Activated T-helper 1 cell treated with anti-CD3 and anti-CD28 coated beads, Interleukin-12 subunit alpha, Interleukin-12 subunit beta, Interleukin-2, Interleukin-4 antibody, amounts not matched to agents 30 ng/mL and 10 ng/mL and 1 ng/mL, durations not matched to agents 14 hours and 24 hours and 36 hours (primary cell): ENCODE measurements at regions not wholly inside any gene's neighbourhood (a gene's known extent, or its start where the extent isn't known, plus 50 kb on each side); places are given as distances from the start of the nearest gene placed in this dataset.

Experiments
- DNase-seq: peaks from one replicate; pipeline ENCODE4 v3.0.0; 2021; ENCODE audit warnings: low spot score
- H3K27ac Mint-ChIP-seq: one replicate; pipeline ENCODE4 v1.8.0; 2021; ENCODE audit warnings: mild to moderate bottlenecking, mixed read lengths
- H3K27me3 Mint-ChIP-seq: one replicate; pipeline ENCODE4 v1.8.0; 2022; ENCODE audit warnings: mild to moderate bottlenecking, moderate library complexity, mixed read lengths; ENCODE audit not compliant: insufficient read depth
- H3K36me3 Mint-ChIP-seq: one replicate; pipeline ENCODE4 v1.8.0; 2021; ENCODE audit warnings: low read depth, mixed read lengths
- H3K4me1 Mint-ChIP-seq: one replicate; pipeline ENCODE4 v1.8.0; 2021; ENCODE audit warnings: low read depth, mixed read lengths
- H3K4me3 Mint-ChIP-seq: one replicate; pipeline ENCODE4 v1.8.0; 2021; ENCODE audit warnings: mild to moderate bottlenecking, moderate library complexity, mixed read lengths
- H3K9me3 Mint-ChIP-seq: one replicate; pipeline ENCODE4 v1.8.0; 2021; ENCODE audit warnings: mixed read lengths
- intact Hi-C: fragments of 100-400 bp; cut with micrococcal nuclease; formaldehyde crosslinking; loops from one replicate; pipeline ENCODE4 v1.15.1; 2024

DNA sequence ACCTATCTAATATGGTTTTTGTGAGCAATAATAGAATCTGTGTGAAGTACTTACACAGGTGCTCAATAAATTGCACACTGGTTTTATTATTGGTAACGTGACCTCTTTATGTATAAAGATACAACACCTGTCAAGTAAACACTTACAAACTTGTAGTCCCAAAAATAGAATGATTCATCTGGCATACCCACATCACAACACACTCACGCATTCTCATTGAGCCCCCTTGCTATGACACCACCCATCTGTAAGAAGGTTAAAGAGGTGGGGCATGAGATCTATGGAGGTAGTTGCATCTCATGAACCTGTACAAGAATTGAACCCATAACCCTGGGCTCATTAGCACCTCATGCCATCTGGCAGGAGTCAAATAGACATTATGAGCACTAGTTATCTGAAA lies 134.9 kb upstream of the THBS1 start:
- Mint-ChIP-seq H3K4me3 (no peak overlapping the region), H3K27me3 (peaks cover 3% of the 10 kb centered on the region), H3K9me3 (peaks cover 3% of the 10 kb centered on the region), H3K4me1 (no peaks in the 10 kb centered on the region), H3K27ac (no peak overlapping the region), H3K36me3 (no peaks in the 10 kb centered on the region)
- no peak for DNase-seq
- intact Hi-C loops: no loop called here

DNA sequence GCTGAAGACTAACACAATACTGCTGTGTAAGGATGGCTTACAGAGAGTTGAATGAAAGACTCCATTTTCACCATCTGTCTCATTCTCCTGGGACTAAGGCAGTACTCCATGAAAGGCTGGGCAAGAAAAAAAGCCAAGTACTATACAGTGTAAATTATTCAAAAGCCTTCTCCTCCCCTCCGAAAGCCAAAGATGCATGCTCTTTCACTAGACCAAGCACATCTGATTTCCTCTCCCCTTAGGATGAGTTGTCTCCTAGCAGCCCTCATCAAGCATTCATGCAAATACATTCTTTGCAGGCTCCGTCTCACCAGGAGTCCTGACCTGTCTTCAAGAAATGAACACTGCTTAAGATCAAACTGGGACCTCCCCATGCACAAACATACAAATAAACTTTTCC lies 133.5 kb upstream of the THBS1 start:
- Mint-ChIP-seq H3K27ac (no peak overlapping the region), H3K4me1 (no peaks in the 10 kb centered on the region), H3K4me3 (no peak overlapping the region), H3K36me3 (no peaks in the 10 kb centered on the region), H3K27me3 (peaks cover 9% of the 10 kb centered on the region), H3K9me3 (peaks cover 3% of the 10 kb centered on the region)
- DNase-seq: no peak
- intact Hi-C loops: no loop called here

DNA sequence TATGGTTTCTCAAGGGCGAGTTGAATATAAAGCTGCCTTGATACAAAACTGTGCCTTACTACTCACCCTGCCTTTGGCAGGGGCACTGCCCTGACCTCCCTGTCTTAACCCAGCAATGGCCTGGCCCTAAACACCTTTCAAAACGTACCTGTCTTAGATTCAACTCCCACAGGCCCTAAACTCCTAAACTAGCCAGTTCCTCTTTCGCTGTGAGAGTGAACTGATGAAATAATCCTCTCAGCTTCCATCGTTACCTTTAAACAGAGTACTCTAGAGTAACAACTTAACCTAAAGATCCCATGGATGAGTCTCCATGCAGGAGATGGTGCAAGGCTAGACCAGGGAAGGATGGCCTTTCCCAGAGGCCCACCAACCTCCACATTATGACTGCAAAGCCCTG lies 133.0 kb upstream of the THBS1 start:
- Mint-ChIP-seq H3K27me3 (peaks cover 9% of the 10 kb centered on the region), H3K36me3 (no peaks in the 10 kb centered on the region), H3K27ac (no peak overlapping the region), H3K4me1 (no peaks in the 10 kb centered on the region), H3K9me3 (peaks cover 3% of the 10 kb centered on the region), H3K4me3 (no peak overlapping the region)
- DNase-seq: no peak
- intact Hi-C loops: no loop called here

DNA sequence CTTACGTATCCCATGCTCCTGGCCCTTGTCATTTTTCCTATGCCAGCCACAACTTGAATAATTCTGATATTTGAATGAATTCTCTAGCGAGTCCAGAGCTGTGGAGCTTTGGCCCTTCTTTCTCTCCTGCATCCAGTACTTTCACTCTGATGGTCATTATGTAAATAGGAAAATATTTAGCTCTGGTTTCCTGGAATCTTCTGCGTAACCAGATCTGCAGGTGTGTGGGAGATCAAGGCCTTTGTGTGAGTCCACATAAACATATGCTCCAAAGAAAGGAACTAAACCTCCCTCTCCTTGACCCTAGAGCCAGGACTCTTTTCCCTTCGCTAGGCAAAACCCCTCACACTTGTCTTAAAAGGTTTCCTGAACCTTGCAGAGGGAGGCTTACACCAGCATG lies 132.5 kb upstream of the THBS1 start:
- H3K27ac Mint-ChIP-seq: no peak overlapping the region

DNA sequence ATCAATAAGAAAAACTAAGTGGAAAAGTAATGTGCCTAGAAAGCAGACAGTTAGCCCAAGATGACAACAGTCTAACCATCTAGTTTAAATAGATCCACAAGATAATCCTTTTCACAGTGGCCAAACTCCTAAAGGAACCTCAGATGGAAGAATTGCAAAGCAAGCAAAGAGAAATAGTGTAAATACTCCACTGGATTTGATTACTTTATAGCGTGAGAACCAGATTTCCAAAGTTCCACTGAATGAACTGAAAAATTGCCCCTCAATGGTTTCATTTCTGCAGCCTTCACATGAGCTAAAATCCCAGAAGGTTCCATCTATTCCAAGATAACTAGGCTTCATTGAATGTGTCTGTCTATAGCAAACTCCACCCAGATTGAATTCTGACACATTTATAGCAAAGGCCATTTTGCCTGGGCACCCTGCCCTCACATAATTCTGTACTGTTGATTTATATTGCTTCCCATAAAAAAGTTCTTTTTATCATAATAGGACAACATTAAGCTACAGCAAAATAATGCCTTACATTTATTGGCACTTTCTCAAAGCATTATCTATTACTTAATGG lies 129.7 kb upstream of the THBS1 start:
- Mint-ChIP-seq H3K4me1 (peaks cover 8% of the 10 kb centered on the region), H3K36me3 (no peaks in the 10 kb centered on the region), H3K27ac (no peak overlapping the region), H3K4me3 (no peak overlapping the region), H3K9me3 (peaks cover 3% of the 10 kb centered on the region), H3K27me3 (peaks cover 9% of the 10 kb centered on the region)
- intact Hi-C loops: no loop called here
- no peak for DNase-seq

More for the DNA sequence above, 132.5 kb upstream of the THBS1 start:
- intact Hi-C loops: no loop called here
- H3K4me3 Mint-ChIP-seq: no peak overlapping the region
- H3K36me3 Mint-ChIP-seq: no peaks in the 10 kb centered on the region
- peaks cover 3% of the 10 kb centered on the region for H3K4me1 Mint-ChIP-seq
- H3K9me3 Mint-ChIP-seq: peaks cover 3% of the 10 kb centered on the region
- H3K27me3 Mint-ChIP-seq: peaks cover 9% of the 10 kb centered on the region
- no peak for DNase-seq

DNA sequence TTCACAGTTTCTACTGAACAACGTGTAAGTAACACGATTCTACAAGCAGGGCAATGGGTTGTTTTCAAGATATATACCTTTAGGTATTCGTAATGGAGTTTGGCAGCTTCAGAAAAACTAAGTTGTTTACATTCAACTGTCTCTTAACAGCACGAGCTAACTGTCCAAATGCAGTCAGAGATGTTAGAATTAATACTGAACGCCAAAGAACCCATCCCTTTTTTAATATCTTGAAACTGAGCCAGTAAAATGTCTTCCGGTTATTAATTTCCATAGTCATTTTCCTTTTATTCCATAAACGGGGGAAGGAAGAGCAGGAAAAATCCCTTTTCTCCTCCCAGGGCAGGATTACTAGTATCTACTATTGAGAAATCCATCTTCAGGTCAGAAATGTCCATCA lies 129.0 kb upstream of the THBS1 start:
- Mint-ChIP-seq H3K9me3 (peaks cover 3% of the 10 kb centered on the region), H3K27me3 (peaks cover 9% of the 10 kb centered on the region), H3K4me1 (peaks cover 8% of the 10 kb centered on the region), H3K36me3 (no peaks in the 10 kb centered on the region), H3K4me3 (no peak overlapping the region), H3K27ac (no peak overlapping the region)
- DNase-seq: no peak
- intact Hi-C loops: no loop called here

DNA sequence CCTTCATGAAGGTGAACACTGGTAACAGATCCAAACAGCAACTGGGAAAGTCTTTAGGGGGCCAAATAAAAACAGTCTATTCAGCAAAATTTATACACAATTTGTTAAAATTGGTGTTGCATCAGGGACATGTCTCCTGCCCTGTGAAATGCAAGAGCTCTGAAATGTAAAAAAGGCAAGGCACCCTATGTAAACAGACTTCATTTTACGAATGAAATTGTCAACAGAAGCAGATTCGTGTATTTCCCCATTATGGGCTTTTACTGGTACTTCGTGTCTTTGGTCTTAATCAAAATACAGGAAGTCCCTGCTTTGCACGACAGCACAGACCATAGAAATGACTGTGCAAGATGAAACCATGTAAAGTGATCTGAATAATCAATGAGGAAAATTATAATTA lies 127.3 kb upstream of the THBS1 start:
- Mint-ChIP-seq H3K27ac (no peak overlapping the region), H3K36me3 (no peaks in the 10 kb centered on the region), H3K4me1 (peaks cover 8% of the 10 kb centered on the region), H3K27me3 (peaks cover 6% of the 10 kb centered on the region), H3K4me3 (no peak overlapping the region), H3K9me3 (peaks cover 3% of the 10 kb centered on the region)
- DNase-seq: no peak
- intact Hi-C loops: no loop called here

DNA sequence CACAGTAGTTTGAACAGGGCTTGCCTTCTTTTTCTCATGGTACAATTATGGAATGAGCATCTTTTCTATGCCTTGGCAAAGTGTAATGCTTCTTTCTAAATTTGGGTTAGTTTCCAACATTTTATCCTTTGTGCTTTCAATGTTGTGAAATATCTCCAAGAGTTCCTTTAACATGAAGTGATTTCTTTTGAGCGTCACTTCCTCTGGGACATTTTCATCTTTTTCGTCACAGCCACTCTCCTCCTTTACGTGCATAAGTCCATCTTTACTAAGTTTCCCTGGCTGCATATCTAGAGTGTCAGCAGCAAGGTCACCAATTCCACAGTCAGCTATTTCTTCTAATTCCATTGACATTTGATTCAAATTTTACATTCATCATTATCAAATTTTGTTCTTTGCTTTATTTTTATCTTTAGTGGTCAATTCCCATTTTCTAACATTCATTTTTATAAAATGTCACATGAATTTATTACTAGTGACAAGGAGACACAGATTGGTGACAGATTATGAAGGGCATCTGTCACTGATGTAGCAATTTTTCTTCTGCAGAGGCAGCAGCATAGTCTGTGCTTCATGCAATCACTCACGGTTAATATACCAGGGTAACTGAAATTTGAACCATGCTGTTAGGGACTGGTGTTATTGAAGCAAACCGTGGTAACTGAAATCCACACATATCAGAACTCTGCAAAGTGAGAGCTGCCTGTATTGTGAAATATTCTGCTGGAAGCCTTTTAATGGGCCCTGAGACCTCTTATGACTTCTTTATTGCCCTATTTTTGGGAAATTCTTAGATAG lies 126.5 kb upstream of the THBS1 start:
- peaks cover 6% of the 10 kb centered on the region for H3K27me3 Mint-ChIP-seq
- DNase-seq: no peak
- H3K4me1 Mint-ChIP-seq: peaks cover 8% of the 10 kb centered on the region
- peaks cover 3% of the 10 kb centered on the region for H3K9me3 Mint-ChIP-seq
- intact Hi-C loops: no loop called here
- no peaks in the 10 kb centered on the region for H3K36me3 Mint-ChIP-seq
- H3K27ac Mint-ChIP-seq: no peak overlapping the region
- H3K4me3 Mint-ChIP-seq: no peak overlapping the region

DNA sequence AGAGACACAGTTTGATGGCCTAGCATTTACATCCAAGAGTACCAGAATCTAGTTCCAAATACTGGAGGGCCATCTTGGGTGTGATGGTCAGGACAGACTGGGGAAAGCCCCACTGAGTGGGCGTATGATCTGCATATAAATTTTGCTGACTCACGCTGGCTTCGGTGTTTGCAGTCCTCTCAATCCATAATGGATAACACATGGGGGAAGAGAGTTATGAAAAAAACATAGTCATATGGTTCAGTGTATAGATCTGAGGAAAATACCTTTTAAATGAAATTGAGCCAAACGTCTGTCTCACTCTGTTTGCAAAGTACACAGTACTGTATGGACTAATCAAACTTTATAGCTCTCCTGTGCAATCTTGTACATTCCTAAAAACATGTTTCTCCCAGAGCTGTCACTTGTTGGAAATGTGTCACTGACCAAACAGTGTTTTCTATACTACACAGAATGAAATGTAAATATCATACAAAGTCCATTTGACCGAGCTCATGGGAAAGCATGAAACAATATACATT lies 125.3 kb upstream of the THBS1 start:
- Mint-ChIP-seq H3K4me1 (peaks cover 8% of the 10 kb centered on the region), H3K9me3 (no peaks in the 10 kb centered on the region), H3K4me3 (no peak overlapping the region), H3K27ac (no peak overlapping the region), H3K36me3 (no peaks in the 10 kb centered on the region), H3K27me3 (peaks cover 6% of the 10 kb centered on the region)
- intact Hi-C loops: no loop called here
- no peak for DNase-seq

DNA sequence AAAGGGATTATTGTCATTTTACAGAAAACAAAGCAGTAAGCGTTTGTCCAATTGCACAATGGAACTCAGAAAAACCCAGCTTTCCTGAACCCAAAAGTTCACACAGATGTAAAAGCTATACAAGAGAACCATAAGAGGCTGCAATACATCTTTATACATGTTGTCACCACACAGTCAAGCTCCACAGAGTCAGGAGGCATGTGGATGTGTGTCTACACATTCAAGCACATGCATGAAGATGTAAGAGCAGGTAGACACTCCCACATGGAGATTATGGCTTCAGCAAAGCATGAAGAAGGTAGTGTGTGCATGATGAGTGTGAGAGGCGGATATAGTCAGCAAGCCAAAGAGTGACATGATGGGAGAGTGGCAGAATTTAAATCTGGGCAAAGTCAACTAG lies 124.7 kb upstream of the THBS1 start:
- H3K4me1 Mint-ChIP-seq: peaks cover 8% of the 10 kb centered on the region
- peaks cover 6% of the 10 kb centered on the region for H3K27me3 Mint-ChIP-seq
- no peaks in the 10 kb centered on the region for H3K9me3 Mint-ChIP-seq
- no peak overlapping the region for H3K4me3 Mint-ChIP-seq
- H3K36me3 Mint-ChIP-seq: no peaks in the 10 kb centered on the region
- H3K27ac Mint-ChIP-seq: no peak overlapping the region
- intact Hi-C loops: no loop called here
- DNase-seq: no peak

DNA sequence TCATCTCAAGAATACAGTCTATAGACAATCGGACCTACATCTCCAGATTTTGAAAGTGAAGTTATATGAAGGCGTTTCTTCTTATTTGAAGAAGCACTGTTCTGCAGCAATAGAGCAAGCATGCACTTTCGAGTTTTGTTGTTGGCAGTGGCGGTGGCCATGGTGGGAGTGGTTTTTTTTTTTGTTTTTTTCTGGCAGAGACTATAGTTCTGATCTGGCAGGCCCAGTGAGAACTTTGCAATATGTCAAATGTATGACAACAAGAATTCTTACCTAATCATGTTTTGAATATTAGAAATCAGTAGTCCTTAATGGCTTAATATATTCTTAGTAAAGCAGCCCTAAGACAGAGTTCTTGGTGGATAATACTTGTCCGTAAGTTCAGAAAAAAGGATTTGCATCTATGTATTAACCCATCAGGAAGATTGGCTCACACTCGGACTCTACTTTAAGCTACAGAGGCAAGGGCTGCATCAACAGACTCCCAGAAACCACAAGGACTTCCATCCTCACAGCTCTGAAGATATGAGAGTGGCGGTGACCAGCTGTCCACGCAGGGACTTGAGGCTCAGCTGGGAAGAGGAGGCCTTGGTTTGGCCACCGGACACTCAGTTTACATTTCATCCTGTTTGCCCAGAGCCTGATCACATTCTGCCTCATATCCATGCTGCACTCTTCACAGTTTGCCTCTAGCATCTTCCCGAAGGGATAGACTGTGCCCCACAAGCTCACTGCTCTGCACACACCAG lies 124.1 kb upstream of the THBS1 start:
- intact Hi-C loops: no loop called here
- Mint-ChIP-seq H3K36me3 (no peaks in the 10 kb centered on the region), H3K27me3 (peaks cover 2% of the 10 kb centered on the region), H3K4me3 (no peak overlapping the region), H3K4me1 (peaks cover 8% of the 10 kb centered on the region), H3K27ac (no peak overlapping the region), H3K9me3 (no peaks in the 10 kb centered on the region)
- DNase-seq: no peak

DNA sequence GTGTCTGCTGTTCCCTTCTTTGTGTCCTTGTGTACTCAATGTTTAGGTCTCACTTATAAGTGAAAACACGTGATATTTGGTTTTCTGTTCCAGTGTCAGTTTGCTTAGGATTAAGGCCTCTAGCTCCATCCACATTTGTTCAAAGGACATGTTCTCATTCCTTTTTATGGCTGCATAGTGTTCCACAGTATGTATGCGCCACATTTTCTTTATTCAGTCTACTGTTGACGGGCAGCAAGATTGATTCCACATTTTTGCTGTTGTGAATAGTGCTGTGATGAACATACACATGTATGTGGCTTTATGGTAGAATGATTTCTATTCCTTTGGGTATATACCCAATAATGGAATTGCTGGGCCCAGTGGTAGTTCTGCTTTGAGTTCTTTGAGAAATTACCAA lies 122.7 kb upstream of the THBS1 start:
- intact Hi-C loops: no loop called here
- H3K27ac Mint-ChIP-seq: no peak overlapping the region
- H3K27me3 Mint-ChIP-seq: no peaks in the 10 kb centered on the region
- H3K4me1 Mint-ChIP-seq: peaks cover 8% of the 10 kb centered on the region
- no peaks in the 10 kb centered on the region for H3K9me3 Mint-ChIP-seq
- DNase-seq: no peak
- H3K36me3 Mint-ChIP-seq: no peaks in the 10 kb centered on the region
- no peak overlapping the region for H3K4me3 Mint-ChIP-seq

DNA sequence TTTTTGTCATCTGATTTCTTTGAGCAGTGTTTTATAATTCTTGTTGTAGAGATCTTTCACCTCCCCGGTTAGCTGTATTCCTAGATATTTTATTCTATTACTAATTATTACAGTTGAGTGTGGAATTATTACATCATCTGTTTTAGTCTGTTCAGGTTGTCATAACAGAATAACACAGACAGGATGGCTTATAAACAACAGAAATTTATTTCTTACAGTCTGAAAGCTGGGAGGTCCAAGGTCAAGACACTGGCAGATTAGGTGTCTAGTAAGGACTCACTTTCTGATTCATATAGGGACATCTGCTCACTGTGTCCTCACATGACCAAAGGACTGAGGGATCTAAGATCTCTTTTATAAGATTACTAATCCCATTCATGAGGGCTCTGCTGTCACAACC lies 121.3 kb upstream of the THBS1 start:
- H3K27me3 Mint-ChIP-seq: no peaks in the 10 kb centered on the region
- no peaks in the 10 kb centered on the region for H3K9me3 Mint-ChIP-seq
- no peaks in the 10 kb centered on the region for H3K4me1 Mint-ChIP-seq
- H3K4me3 Mint-ChIP-seq: no peak overlapping the region
- H3K36me3 Mint-ChIP-seq: no peaks in the 10 kb centered on the region
- no peak for DNase-seq
- intact Hi-C loops: no loop called here
- H3K27ac Mint-ChIP-seq: no peak overlapping the region
